ENCODE measurements at regions not wholly inside any gene's neighbourhood (a gene's known extent, or its start where the extent isn't known, plus 50 kb on each side); places are given as distances from the start of the nearest gene placed in this dataset.
"Not testable (repeated sequence)": the region's sequence is repeated elsewhere in the genome, so short reads cannot be mapped to it uniquely, and the experiment has no call there.

DNA sequence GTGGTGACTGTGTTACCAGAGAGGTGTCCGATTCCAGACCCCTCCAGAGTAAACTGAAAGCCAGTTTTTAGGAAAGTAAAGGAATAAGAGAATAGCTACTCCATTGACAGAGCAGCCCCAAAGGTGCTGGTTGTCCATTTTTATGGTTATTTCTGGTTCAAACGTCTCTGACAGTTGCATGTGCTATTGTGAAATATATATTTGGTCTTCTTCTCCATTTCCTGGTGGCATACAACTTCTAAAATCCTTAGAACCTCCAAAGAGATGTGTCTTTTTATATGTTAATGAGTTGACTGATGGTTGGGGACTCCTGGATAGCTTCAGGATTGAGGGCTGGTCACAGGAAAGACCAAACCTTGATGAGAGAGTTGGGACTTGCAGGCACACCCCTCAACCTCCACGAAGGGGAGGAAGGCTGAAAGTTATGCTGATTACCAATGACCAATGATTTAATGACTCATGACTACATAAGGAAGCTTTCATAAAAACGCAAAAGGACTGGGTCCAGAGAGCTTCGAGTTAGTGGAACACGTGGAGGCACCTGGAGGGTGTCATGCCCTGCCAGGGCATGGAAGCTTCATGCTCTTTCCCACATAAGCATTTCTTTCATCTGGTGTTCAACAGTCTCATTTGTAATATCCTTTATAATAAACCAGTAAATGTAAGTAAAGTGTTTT lies 100.7 kb downstream of the SLC16A1 start:
- Histone ChIP-seq H3K27me3 (ENCODE audit: control insufficient read depth, insufficient read depth, low read length) (no peaks in the 10 kb centered on the region), H3K9ac (ENCODE audit: low read length) (no peak overlapping the region), H3K36me3 (ENCODE audit: control insufficient read depth, insufficient read depth, low read length) (no peaks in the 10 kb centered on the region), H3K4me1 (ENCODE audit: control insufficient read depth, insufficient read depth, low read length) (no peaks in the 10 kb centered on the region), H3K4me3 (ENCODE audit: low read length) (no peak overlapping the region), H3K27ac (ENCODE audit: low read depth, low read length) (no peak overlapping the region)

DNA sequence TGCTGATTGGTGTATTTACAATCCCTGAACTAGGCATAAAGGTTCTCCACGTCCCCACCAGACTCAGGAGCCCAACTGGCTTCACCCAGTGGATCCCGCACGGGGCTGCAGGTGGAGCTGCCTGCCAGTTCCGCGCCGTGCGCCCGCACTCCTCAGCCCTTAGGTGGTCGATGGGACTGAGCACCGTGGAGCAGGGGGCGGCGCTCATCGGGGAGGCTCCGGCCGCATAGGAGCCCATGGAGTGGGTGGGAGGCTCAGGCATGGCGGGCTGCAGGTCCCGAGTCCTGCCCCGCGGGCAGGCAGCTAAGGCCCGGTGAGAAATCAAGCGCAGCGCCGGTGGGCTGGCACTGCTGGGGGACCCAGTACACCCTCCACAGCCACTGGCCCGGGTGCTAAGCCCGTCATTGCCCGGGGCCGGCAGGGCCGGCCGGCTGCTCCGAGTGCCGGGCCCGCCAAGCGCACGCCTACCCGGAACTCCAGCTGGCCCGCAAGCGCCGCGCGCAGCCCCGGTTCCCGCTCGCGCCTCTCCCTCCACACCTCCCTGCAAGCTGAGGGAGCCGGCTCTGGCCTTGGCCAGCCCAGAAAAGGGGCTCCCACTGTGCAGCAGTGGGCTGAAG lies 101.5 kb downstream of the SLC16A1 start:
- H3K4me3 ChIP-seq (ENCODE audit: low read length) = peak overlapping the region; percentile 36
- not testable (repeated sequence) for H3K4me1 ChIP-seq (ENCODE audit: control insufficient read depth, insufficient read depth, low read length); H3K27me3 ChIP-seq (ENCODE audit: control insufficient read depth, insufficient read depth, low read length); H3K9ac ChIP-seq (ENCODE audit: low read length); H3K36me3 ChIP-seq (ENCODE audit: control insufficient read depth, insufficient read depth, low read length); H3K27ac ChIP-seq (ENCODE audit: low read depth, low read length)

DNA sequence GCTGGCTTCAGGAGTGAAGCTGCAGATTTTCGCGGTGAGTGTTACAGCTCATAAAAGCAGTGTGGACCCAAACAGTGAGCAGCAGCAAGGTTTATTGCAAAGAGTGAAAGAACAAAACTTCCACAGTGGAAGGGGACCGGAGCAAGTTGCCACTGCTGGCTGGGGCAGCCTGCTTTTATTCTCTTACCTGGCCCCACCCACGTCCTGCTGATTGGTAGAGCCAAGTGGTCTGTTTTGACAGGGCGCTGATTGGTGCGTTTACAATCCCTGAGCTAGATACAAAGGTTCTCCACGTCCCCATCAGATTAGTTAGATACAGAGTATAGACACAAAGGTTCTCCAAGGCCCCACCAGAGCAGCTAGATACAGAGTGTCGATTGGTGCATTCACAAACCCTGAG lies 102.1 kb downstream of the SLC16A1 start:
- not testable (repeated sequence) for H3K27ac ChIP-seq (ENCODE audit: low read depth, low read length); H3K9ac ChIP-seq (ENCODE audit: low read length); H3K4me1 ChIP-seq (ENCODE audit: control insufficient read depth, insufficient read depth, low read length); H3K4me3 ChIP-seq (ENCODE audit: low read length); H3K27me3 ChIP-seq (ENCODE audit: control insufficient read depth, insufficient read depth, low read length); H3K36me3 ChIP-seq (ENCODE audit: control insufficient read depth, insufficient read depth, low read length)

DNA sequence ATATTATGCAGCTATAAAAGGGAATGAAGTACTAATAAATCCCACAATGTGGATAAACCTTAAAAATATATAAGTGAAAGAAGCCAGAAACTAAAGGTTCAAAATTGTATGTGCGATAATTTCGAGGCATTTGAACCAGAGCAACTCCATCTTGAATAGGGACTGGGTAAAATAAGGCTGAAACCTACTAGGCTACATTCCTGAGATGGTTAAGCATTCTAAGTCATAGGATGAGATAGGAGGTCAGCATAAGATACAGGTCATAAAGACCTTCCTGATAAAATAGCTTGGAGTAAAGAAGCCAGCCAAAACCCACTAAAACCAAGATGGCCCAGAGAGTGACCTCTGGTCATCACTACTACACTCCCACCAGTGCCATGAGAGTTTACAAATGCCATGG lies 103.1 kb downstream of the SLC16A1 start:
- no peaks in the 10 kb centered on the region for H3K4me1 ChIP-seq (ENCODE audit: control insufficient read depth, insufficient read depth, low read length)
- no peak overlapping the region for H3K4me3 ChIP-seq (ENCODE audit: low read length)
- H3K27ac ChIP-seq (ENCODE audit: low read depth, low read length) = no peak overlapping the region
- no peaks in the 10 kb centered on the region for H3K36me3 ChIP-seq (ENCODE audit: control insufficient read depth, insufficient read depth, low read length)
- H3K9ac ChIP-seq (ENCODE audit: low read length) = no peak overlapping the region
- peaks cover 5% of the 10 kb centered on the region for H3K27me3 ChIP-seq (ENCODE audit: control insufficient read depth, insufficient read depth, low read length)

DNA sequence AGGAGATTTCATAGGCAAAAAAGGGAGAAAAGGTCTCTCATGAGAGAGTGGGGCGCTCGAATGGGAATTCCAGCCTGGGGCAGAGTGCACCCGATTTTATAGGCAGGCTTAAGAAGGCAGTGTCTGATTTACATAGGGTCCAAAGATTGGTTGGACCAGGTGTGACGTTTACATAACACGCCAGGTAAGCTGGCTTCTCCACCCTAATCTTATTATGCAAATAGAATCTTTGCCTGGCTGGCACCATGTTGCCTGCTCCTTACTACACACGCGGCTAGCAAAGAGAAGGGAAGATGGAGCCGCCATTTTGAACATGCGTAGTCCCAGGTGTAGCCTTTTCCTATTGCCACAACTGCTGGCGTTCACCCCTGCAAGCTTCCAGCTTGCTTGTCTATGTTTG lies 103.7 kb downstream of the SLC16A1 start:
- no peaks in the 10 kb centered on the region for H3K4me1 ChIP-seq (ENCODE audit: control insufficient read depth, insufficient read depth, low read length)
- no peaks in the 10 kb centered on the region for H3K36me3 ChIP-seq (ENCODE audit: control insufficient read depth, insufficient read depth, low read length)
- no peak overlapping the region for H3K27ac ChIP-seq (ENCODE audit: low read depth, low read length)
- H3K27me3 ChIP-seq (ENCODE audit: control insufficient read depth, insufficient read depth, low read length) = peaks cover 5% of the 10 kb centered on the region
- no peak overlapping the region for H3K4me3 ChIP-seq (ENCODE audit: low read length)
- H3K9ac ChIP-seq (ENCODE audit: low read length) = no peak overlapping the region

DNA sequence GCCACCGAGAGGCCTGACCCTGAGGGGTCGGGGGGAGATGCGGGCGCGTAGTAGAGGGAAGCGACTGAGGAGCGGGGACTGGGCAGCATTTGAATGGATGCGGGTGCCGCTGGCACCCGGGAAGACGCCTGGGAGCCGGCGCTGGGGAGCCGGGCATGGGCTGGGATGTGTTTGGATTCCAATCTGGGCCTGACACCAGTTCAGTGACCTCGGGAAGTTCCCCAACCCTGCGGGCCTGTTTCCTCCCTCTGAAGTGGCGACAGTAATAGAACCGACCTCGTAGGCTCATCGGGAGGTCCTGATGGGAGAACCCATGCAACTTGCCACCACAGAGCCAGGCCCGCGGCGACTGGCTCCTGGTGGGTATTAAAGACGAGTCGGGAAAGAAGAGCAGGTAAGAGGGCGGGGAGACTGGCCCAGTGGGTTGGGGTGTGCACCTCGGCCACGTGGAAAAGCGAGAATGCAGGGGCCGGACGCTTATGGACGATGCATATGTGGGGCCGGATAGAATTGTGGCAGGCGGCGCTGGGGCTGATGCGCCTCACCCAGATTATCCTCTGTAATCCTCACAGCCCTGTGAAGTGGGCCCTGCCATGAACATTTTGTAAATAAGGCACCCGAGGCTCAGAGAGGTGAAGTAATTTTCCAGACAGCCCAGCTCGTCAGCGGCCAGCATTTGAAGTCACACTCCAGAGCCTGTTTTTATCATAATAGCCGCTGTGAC lies 105.8 kb downstream of the SLC16A1 start:
- H3K9ac ChIP-seq (ENCODE audit: low read length) = no peak overlapping the region
- H3K4me3 ChIP-seq (ENCODE audit: low read length) = peak overlapping the region; percentile 60
- no peak overlapping the region for H3K27ac ChIP-seq (ENCODE audit: low read depth, low read length)
- H3K4me1 ChIP-seq (ENCODE audit: control insufficient read depth, insufficient read depth, low read length) = no peaks in the 10 kb centered on the region
- peaks cover 5% of the 10 kb centered on the region for H3K27me3 ChIP-seq (ENCODE audit: control insufficient read depth, insufficient read depth, low read length)
- no peaks in the 10 kb centered on the region for H3K36me3 ChIP-seq (ENCODE audit: control insufficient read depth, insufficient read depth, low read length)

DNA sequence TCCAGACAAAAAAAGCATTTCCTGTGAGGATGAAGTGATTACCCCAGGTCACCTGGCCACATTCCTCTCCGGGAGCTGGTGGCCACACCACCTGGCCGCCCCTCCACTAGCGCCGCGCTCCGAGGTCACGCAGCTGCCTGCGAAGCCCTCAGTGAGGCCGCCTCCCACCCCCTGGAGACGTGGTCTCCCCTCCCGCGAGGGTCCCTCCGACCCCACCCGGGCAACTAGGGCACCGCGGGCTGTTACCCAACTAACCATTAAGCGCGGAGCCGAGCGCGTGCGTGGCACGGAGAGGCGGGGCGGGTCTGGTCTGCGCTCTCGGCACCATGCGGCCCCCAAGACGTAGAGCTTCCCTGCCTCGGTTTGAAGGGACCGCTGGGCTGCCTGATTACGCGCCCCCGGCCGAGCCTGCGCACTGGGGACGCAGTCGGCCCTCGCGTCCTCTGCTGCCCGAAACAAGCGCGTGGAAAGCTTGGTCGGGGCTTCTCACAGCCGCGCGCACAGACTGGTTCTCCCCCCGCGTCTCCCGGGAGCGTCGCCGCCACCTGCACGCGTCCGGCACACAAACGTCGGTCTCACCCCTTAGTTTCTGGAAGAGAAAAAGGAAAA lies 106.5 kb downstream of the SLC16A1 start:
- Histone ChIP-seq H3K4me1 (ENCODE audit: control insufficient read depth, insufficient read depth, low read length) (no peaks in the 10 kb centered on the region), H3K36me3 (ENCODE audit: control insufficient read depth, insufficient read depth, low read length) (no peaks in the 10 kb centered on the region), H3K27ac (ENCODE audit: low read depth, low read length) (no peak overlapping the region), H3K9ac (ENCODE audit: low read length) (no peak overlapping the region), H3K4me3 (ENCODE audit: low read length) (peak overlapping the region; percentile 60), H3K27me3 (ENCODE audit: control insufficient read depth, insufficient read depth, low read length) (peaks cover 5% of the 10 kb centered on the region)

DNA sequence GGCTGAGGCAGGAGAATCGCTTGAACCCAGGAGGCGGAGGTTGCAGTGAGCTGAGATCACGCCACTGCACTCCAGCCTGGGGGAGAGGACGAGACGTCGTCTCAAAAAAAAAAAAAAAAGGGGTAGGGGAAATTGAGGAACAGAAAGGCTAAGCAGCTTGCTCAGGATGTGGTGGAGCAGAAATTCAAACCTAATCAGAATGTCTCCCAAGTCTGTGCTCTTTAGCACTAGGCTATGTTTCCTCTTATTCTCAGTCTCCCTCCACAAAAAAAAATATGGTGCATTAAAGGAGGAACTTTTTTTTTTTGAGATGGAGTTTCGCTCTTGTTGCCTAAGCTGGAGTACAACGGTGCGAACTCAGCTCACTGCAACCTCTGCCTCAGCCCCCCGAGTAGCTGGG lies 114.2 kb downstream of the SLC16A1 start:
- no peaks in the 10 kb centered on the region for H3K36me3 ChIP-seq (ENCODE audit: control insufficient read depth, insufficient read depth, low read length)
- no peaks in the 10 kb centered on the region for H3K27me3 ChIP-seq (ENCODE audit: control insufficient read depth, insufficient read depth, low read length)
- H3K4me1 ChIP-seq (ENCODE audit: control insufficient read depth, insufficient read depth, low read length) = no peaks in the 10 kb centered on the region
- H3K4me3 ChIP-seq (ENCODE audit: low read length) = no peak overlapping the region
- H3K9ac ChIP-seq (ENCODE audit: low read length) = no peak overlapping the region
- H3K27ac ChIP-seq (ENCODE audit: low read depth, low read length) = no peak overlapping the region

DNA sequence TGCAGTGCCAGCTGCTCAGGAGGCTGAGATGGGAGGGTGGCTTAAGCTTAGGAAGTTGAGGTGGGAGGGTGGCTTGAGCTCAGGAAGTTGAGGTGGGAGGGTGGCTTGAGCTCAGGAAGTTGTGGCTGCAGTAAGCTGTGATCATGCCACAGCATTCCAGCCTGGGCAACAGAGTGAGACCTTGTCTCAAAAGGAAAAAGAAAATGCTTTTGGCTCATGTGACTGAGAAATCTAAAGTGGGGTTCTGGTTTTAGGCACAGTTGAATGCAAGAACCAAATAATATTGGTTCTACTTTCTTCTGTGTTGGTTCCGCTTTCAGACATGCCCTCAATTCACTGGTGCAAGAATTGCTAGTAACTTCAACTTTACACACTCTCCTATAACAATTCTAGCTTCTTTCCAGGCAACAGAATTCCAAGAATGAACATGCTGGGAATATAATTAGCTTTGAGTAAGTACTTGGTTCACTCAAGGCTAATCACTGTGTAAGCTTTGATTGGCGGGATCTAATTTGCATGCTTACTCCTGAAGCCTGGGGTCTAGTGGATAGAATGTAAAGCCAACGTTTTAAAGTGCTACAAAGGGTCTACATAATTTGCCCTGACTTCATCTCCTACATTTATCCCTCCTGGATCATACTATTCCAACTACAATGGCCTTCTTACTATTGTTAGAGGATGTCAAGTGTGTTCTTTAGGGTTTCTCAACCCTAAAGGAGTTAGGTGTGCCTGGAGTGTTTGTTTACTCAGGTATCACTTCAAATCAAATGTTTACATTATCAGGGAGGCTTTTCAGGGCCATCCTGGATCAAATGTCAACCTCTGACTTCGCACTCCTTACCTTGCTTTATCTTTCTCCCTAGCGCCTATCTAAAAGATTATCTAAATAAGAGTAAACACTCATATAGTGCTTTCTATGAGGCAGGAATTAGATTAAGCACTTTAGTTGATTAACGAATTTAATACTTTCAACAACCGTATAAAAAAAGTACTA lies 115.1 kb downstream of the SLC16A1 start:
- H3K27me3 ChIP-seq (ENCODE audit: control insufficient read depth, insufficient read depth, low read length) = no peaks in the 10 kb centered on the region
- no peaks in the 10 kb centered on the region for H3K36me3 ChIP-seq (ENCODE audit: control insufficient read depth, insufficient read depth, low read length)
- no peak overlapping the region for H3K9ac ChIP-seq (ENCODE audit: low read length)
- H3K4me3 ChIP-seq (ENCODE audit: low read length) = no peak overlapping the region
- no peak overlapping the region for H3K27ac ChIP-seq (ENCODE audit: low read depth, low read length)
- H3K4me1 ChIP-seq (ENCODE audit: control insufficient read depth, insufficient read depth, low read length) = no peaks in the 10 kb centered on the region

DNA sequence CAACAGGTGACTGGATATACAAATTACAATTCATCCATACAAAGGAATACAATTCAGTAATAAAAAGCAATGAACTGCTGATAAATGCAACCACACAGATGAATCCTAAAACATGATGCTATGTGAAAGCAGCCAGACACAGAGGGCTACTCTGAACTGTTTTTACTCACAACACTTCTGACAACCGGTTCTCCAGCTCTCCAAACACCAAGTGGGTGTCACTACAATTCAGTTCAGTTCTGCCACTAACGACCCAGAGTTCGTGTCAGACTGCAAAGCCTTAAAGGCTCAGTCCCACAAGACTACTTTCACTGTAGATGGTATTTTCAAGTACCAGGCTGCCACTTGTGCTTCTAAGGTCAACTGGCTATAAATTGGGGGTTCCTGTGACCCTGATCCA lies 119.4 kb downstream of the SLC16A1 start:
- Histone ChIP-seq H3K9ac (ENCODE audit: low read length) (no peak overlapping the region), H3K27ac (ENCODE audit: low read depth, low read length) (no peak overlapping the region), H3K27me3 (ENCODE audit: control insufficient read depth, insufficient read depth, low read length) (no peaks in the 10 kb centered on the region), H3K36me3 (ENCODE audit: control insufficient read depth, insufficient read depth, low read length) (no peaks in the 10 kb centered on the region), H3K4me3 (ENCODE audit: low read length) (no peak overlapping the region), H3K4me1 (ENCODE audit: control insufficient read depth, insufficient read depth, low read length) (no peaks in the 10 kb centered on the region)

DNA sequence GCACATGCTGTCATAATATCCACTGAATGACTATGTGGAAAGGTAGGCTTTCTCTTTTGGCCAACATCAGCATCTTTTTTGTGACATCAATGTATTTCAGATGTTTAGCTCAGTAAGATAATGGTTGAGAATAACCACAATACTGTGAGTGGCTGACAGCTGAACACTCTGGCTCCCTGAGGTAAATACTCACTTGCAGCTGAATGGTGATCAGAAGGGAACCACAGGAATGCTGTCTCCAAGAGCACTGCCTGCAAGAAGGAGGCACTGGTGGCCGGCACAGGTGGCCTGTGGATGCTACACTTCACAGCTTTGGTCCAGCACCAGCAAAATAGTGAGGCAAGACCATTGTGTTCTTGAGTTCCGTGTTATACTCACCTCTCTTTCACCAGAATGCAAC lies 118.7 kb upstream of the PPM1J start:
- H3K36me3 ChIP-seq (ENCODE audit: control insufficient read depth, insufficient read depth, low read length) = no peaks in the 10 kb centered on the region
- no peaks in the 10 kb centered on the region for H3K27me3 ChIP-seq (ENCODE audit: control insufficient read depth, insufficient read depth, low read length)
- no peak overlapping the region for H3K27ac ChIP-seq (ENCODE audit: low read depth, low read length)
- H3K9ac ChIP-seq (ENCODE audit: low read length) = no peak overlapping the region
- H3K4me1 ChIP-seq (ENCODE audit: control insufficient read depth, insufficient read depth, low read length) = no peaks in the 10 kb centered on the region
- H3K4me3 ChIP-seq (ENCODE audit: low read length) = no peak overlapping the region

DNA sequence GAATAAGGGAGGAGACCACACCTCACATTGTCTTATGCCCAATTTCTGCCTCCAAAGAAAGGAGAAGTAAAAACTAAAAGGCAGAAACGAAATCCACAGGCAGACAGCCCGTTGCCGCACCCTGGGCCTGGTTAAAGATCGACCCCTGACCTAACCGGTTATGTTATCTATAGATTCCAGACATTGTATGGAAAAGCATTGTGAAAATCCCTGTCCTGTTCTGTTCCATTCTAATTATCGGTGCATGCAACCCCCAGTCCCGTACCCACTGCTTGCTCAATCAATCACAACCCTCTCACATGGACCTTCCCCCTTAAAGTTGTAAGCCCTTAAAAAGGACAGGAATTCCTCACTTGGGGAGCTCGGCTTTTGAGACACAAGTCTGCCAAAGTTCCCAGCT lies 117.1 kb upstream of the PPM1J start:
- H3K27me3 ChIP-seq (ENCODE audit: control insufficient read depth, insufficient read depth, low read length); H3K4me1 ChIP-seq (ENCODE audit: control insufficient read depth, insufficient read depth, low read length); H3K4me3 ChIP-seq (ENCODE audit: low read length); H3K27ac ChIP-seq (ENCODE audit: low read depth, low read length); H3K9ac ChIP-seq (ENCODE audit: low read length); H3K36me3 ChIP-seq (ENCODE audit: control insufficient read depth, insufficient read depth, low read length): not testable (repeated sequence)

Data from rectal smooth muscle tissue (tissue), 1 donor.